Hepatocyte (in vitro differentiated cells): ENCODE measurements at regions not wholly inside any gene's neighbourhood (a gene's known extent, or its start where the extent isn't known, plus 50 kb on each side); places are given as distances from the start of the nearest gene placed in this dataset.

Experiments used
- DNase-seq: peaks from one replicate; pipeline ENCODE4 v3.0.0-alpha.2; 2016; ENCODE audit warnings: low spot score
- H2AFZ ChIP-seq: fragments of 200-600 bp; sonication (generic); 2 replicates; pipeline ENCODE4 v1.6.0; 2016; ENCODE audit warnings: antibody characterized with exemption, mild to moderate bottlenecking
- H3K27ac ChIP-seq: fragments of 200-600 bp; sonication (generic); 2 replicates; pipeline ENCODE4 v1.5.1; 2016; ENCODE audit warnings: mild to moderate bottlenecking
- H3K27me3 ChIP-seq: fragments of 200-600 bp; sonication (generic); 2 replicates; pipeline ENCODE4 v1.6.1; 2016
- H3K36me3 ChIP-seq: fragments of 200-600 bp; sonication (generic); replicated peaks from 2 replicates; pipeline ENCODE4 v1.5.1; 2016; ENCODE audit warnings: low read depth; ENCODE audit not compliant: insufficient read depth
- H3K4me1 ChIP-seq: fragments of 200-600 bp; sonication (generic); 2 replicates; pipeline ENCODE4 v1.5.1; 2016; ENCODE audit warnings: mild to moderate bottlenecking, moderate library complexity; ENCODE audit not compliant: insufficient read depth
- H3K4me2 ChIP-seq: fragments of 200-600 bp; sonication (generic); 2 replicates; pipeline ENCODE4 v1.6.0; 2016
- H3K4me3 ChIP-seq: fragments of 200-600 bp; sonication (generic); 2 replicates; pipeline ENCODE4 v1.5.1; 2016; ENCODE audit warnings: mild to moderate bottlenecking
- H3K79me2 ChIP-seq: fragments of 200-600 bp; sonication (generic); 2 replicates; pipeline ENCODE4 v1.6.0; 2017; ENCODE audit warnings: mild to moderate bottlenecking
- H3K9me2 ChIP-seq: fragments of 200-600 bp; sonication (generic); replicated peaks from 2 replicates; pipeline ENCODE4 v1.6.0; 2017; ENCODE audit warnings: mild to moderate bottlenecking; ENCODE audit not compliant: insufficient read depth
- H3K9me3 ChIP-seq: fragments of 200-600 bp; sonication (generic); 2 replicates; pipeline ENCODE4 v1.5.1; 2016; ENCODE audit warnings: low read depth, mild to moderate bottlenecking
- H4K20me1 ChIP-seq: fragments of 200-600 bp; sonication (generic); 2 replicates; pipeline ENCODE4 v1.6.0; 2016; ENCODE audit warnings: mild to moderate bottlenecking; ENCODE audit not compliant: insufficient read depth, poor library complexity, severe bottlenecking
- EZH2 ChIP-seq: fragments of 200-600 bp; sonication (generic); IDR thresholded peaks from 2 replicates; pipeline ENCODE4 v1.6.1; 2016; ENCODE audit warnings: antibody characterized with exemption, mild to moderate bottlenecking, borderline replicate concordance
- EZH2phosphoT487 ChIP-seq: fragments of 200-600 bp; sonication (generic); IDR thresholded peaks from one replicate; pipeline ENCODE4 v1.6.1; 2018; ENCODE audit warnings: antibody characterized with exemption, mild to moderate bottlenecking, low read depth, moderate library complexity; ENCODE audit not compliant: unreplicated experiment, severe bottlenecking
- WGBS: methylation state at CpG from one replicate; pipeline ENCODE4 v1.1.6; 2016; ENCODE audit warnings: low lambda C conversion rate; ENCODE audit errors: missing lambda C conversion rate; 5-methylcytosine and 5-hydroxymethylcytosine counted together
- TF ChIP-seq, protein P1 (sequence below): fragments of 200-600 bp; sonication (generic); IDR thresholded peaks from 2 replicates; pipeline ENCODE4 v1.5.1; 2016; ENCODE audit warnings: antibody characterized with exemption, mild to moderate bottlenecking; ENCODE audit not compliant: poor library complexity

DNA sequence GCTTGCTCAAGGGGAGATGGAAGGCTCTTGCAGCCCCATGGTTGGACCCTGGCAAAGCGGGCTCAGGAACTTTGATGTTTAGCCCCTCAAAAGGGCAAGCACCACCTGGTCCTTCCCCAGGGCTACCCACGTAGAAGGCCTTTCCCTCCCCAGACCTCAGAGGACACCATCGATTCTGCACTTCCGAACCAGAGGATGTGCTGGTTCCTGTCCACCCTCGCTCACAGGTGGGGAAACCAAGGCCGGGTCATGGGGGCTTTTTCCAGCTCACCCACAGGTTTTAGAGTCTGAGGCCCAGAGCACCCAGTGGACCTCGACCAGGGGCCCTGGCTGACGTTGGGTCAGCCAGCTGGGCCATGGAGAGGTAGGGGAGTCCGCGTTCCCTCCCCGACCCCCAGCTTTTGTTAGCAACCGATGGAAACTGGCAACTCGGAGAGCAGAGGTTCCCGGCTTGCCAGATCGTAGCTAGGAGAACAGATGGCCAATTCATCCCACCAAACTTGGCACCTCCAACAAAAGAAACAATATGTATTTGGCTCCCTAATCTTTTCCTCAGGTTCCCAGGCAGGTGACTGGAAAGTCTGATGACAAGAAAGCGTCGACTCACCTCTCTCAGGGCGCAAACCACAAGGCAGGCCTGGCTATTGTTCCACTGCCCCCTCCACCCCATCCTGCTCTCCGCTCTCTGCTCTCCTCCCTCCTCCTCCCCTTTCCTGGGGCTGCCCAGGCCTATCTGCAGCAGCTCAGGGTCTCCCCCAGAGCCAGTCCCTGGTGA, 167.6 kb upstream of the SMIM23 start:
- no peak overlapping the region for H2AFZ ChIP-seq
- TF ChIP-seq, protein P1, sequence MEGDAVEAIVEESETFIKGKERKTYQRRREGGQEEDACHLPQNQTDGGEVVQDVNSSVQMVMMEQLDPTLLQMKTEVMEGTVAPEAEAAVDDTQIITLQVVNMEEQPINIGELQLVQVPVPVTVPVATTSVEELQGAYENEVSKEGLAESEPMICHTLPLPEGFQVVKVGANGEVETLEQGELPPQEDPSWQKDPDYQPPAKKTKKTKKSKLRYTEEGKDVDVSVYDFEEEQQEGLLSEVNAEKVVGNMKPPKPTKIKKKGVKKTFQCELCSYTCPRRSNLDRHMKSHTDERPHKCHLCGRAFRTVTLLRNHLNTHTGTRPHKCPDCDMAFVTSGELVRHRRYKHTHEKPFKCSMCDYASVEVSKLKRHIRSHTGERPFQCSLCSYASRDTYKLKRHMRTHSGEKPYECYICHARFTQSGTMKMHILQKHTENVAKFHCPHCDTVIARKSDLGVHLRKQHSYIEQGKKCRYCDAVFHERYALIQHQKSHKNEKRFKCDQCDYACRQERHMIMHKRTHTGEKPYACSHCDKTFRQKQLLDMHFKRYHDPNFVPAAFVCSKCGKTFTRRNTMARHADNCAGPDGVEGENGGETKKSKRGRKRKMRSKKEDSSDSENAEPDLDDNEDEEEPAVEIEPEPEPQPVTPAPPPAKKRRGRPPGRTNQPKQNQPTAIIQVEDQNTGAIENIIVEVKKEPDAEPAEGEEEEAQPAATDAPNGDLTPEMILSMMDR = no peak
- TF ChIP-seq EZH2 (no peak), EZH2phosphoT487 (no peak)
- H3K36me3 ChIP-seq = no peaks in the 10 kb centered on the region
- H3K27me3 ChIP-seq = no peaks in the 10 kb centered on the region
- H3K79me2 ChIP-seq = no peaks in the 10 kb centered on the region
- H3K9me2 ChIP-seq = no peaks in the 10 kb centered on the region
- H3K27ac ChIP-seq = no peak overlapping the region
- H4K20me1 ChIP-seq = no peaks in the 10 kb centered on the region
- H3K4me2 ChIP-seq = no peak overlapping the region
- H3K4me1 ChIP-seq = peaks cover 6% of the 10 kb centered on the region
- H3K9me3 ChIP-seq = no peaks in the 10 kb centered on the region
- DNase-seq = no peak
- 92% methylated on average over 19 of the region's 19 CpGs for WGBS
- H3K4me3 ChIP-seq = no peak overlapping the region

- Histone ChIP-seq H3K4me3 (no peak overlapping the region), H3K36me3 (no peaks in the 10 kb centered on the region), H4K20me1 (no peaks in the 10 kb centered on the region), H3K4me1 (peaks cover 11% of the 10 kb centered on the region), H3K4me2 (no peak overlapping the region), H3K27ac (no peak overlapping the region), H3K9me3 (no peaks in the 10 kb centered on the region), H3K9me2 (no peaks in the 10 kb centered on the region), H3K79me2 (no peaks in the 10 kb centered on the region), H3K27me3 (no peaks in the 10 kb centered on the region), H2AFZ (no peak overlapping the region)
- WGBS = 86% methylated on average over 7 of the region's 7 CpGs
- DNase-seq = no peak
- no peak for TF ChIP-seq EZH2
- TF ChIP-seq, protein P1 = no peak
- TF ChIP-seq EZH2phosphoT487 = no peak
Measured at GRCh38 chr5:171619196-171619595, 166.4 kb upstream of the SMIM23 start.

- Histone ChIP-seq H3K9me3 (no peaks in the 10 kb centered on the region), H3K79me2 (no peaks in the 10 kb centered on the region), H4K20me1 (no peaks in the 10 kb centered on the region), H3K27ac (no peak overlapping the region), H3K4me1 (peaks cover 11% of the 10 kb centered on the region), H3K27me3 (no peaks in the 10 kb centered on the region), H3K9me2 (no peaks in the 10 kb centered on the region), H3K36me3 (no peaks in the 10 kb centered on the region), H3K4me3 (no peak overlapping the region), H2AFZ (no peak overlapping the region), H3K4me2 (no peak overlapping the region)
- TF ChIP-seq, protein P1 = no peak
- TF ChIP-seq EZH2phosphoT487 (no peak), EZH2 (no peak)
- no peak for DNase-seq
- WGBS = 88% methylated on average over 3 of the region's 3 CpGs
Measured at GRCh38 chr5:171619744-171620143, 165.9 kb upstream of the SMIM23 start.
